ENCODE measurements at regions not wholly inside any gene's neighbourhood (a gene's known extent, or its start where the extent isn't known, plus 50 kb on each side); places are given as distances from the start of the nearest gene placed in this dataset.

- H3K4me3 ChIP-seq (ENCODE audit: insufficient read length, low read depth), result no peak overlapping the region
- no peak for DNase-seq (ENCODE audit: low read depth, low spot score)
- H3K4me1 ChIP-seq (ENCODE audit: insufficient read depth, insufficient read length), result no peaks in the 10 kb centered on the region
- TF ChIP-seq SUZ12 (IDR thresholded peaks at IDR 0.05; ENCODE audit: extremely low read depth, insufficient read depth, insufficient read length), result no peak
- no peak for TF ChIP-seq YY1 (IDR thresholded peaks at IDR 0.05; ENCODE audit: insufficient read depth, insufficient read length)
- no peak for TF ChIP-seq ZNF274 (IDR thresholded peaks at IDR 0.05; ENCODE audit: low read depth, low read length)
- H3K36me3 ChIP-seq (ENCODE audit: insufficient read depth, insufficient read length, low read length), result no peaks in the 10 kb centered on the region
- H3K9ac ChIP-seq (ENCODE audit: insufficient read length, low read depth), result no peak overlapping the region
- no peaks in the 10 kb centered on the region for H3K27me3 ChIP-seq (ENCODE audit: insufficient read depth, insufficient read length)
- no peaks in the 10 kb centered on the region for H3K9me3 ChIP-seq (ENCODE audit: insufficient read depth, low read length)
Observed at GRCh38 chr1:221919341-221919740, 177.5 kb upstream of the DUSP10 start.

- no peaks in the 10 kb centered on the region for H3K9me3 ChIP-seq (ENCODE audit: insufficient read depth, low read length)
- H3K27me3 ChIP-seq (ENCODE audit: insufficient read depth, insufficient read length), result no peaks in the 10 kb centered on the region
- no peak for DNase-seq (ENCODE audit: low read depth, low spot score)
- H3K4me3 ChIP-seq (ENCODE audit: insufficient read length, low read depth), result no peak overlapping the region
- H3K36me3 ChIP-seq (ENCODE audit: insufficient read depth, insufficient read length, low read length), result no peaks in the 10 kb centered on the region
- H3K4me1 ChIP-seq (ENCODE audit: insufficient read depth, insufficient read length), result no peaks in the 10 kb centered on the region
- H3K9ac ChIP-seq (ENCODE audit: insufficient read length, low read depth), result no peak overlapping the region
- TF ChIP-seq SUZ12 (IDR thresholded peaks at IDR 0.05; ENCODE audit: extremely low read depth, insufficient read depth, insufficient read length) (no peak), ZNF274 (IDR thresholded peaks at IDR 0.05; ENCODE audit: low read depth, low read length) (no peak), YY1 (IDR thresholded peaks at IDR 0.05; ENCODE audit: insufficient read depth, insufficient read length) (no peak)
Observed at GRCh38 chr1:221916176-221916575, 174.3 kb upstream of the DUSP10 start.

- H3K27me3 ChIP-seq (ENCODE audit: insufficient read depth, insufficient read length), result no peaks in the 10 kb centered on the region
- H3K4me1 ChIP-seq (ENCODE audit: insufficient read depth, insufficient read length), result no peaks in the 10 kb centered on the region
- H3K4me3 ChIP-seq (ENCODE audit: insufficient read length, low read depth), result no peak overlapping the region
- H3K9ac ChIP-seq (ENCODE audit: insufficient read length, low read depth), result no peak overlapping the region
- no peaks in the 10 kb centered on the region for H3K36me3 ChIP-seq (ENCODE audit: insufficient read depth, insufficient read length, low read length)
- TF ChIP-seq YY1 (IDR thresholded peaks at IDR 0.05; ENCODE audit: insufficient read depth, insufficient read length) (no peak), ZNF274 (IDR thresholded peaks at IDR 0.05; ENCODE audit: low read depth, low read length) (no peak), SUZ12 (IDR thresholded peaks at IDR 0.05; ENCODE audit: extremely low read depth, insufficient read depth, insufficient read length) (no peak)
- DNase-seq (ENCODE audit: low read depth, low spot score), result no peak
- H3K9me3 ChIP-seq (ENCODE audit: insufficient read depth, low read length), result no peaks in the 10 kb centered on the region
Observed at GRCh38 chr1:221915764-221916163, 173.9 kb upstream of the DUSP10 start.

GRCh38 chr1:221913351-221913892 lies 171.5 kb upstream of the DUSP10 start:
- Histone ChIP-seq H3K9me3 (ENCODE audit: insufficient read depth, low read length) (no peaks in the 10 kb centered on the region), H3K4me1 (ENCODE audit: insufficient read depth, insufficient read length) (no peaks in the 10 kb centered on the region), H3K27me3 (ENCODE audit: insufficient read depth, insufficient read length) (no peaks in the 10 kb centered on the region), H3K4me3 (ENCODE audit: insufficient read length, low read depth) (no peak overlapping the region), H3K36me3 (ENCODE audit: insufficient read depth, insufficient read length, low read length) (no peaks in the 10 kb centered on the region), H3K9ac (ENCODE audit: insufficient read length, low read depth) (no peak overlapping the region)
- no peak for TF ChIP-seq YY1 (IDR thresholded peaks at IDR 0.05; ENCODE audit: insufficient read depth, insufficient read length)
- TF ChIP-seq SUZ12 (IDR thresholded peaks at IDR 0.05; ENCODE audit: extremely low read depth, insufficient read depth, insufficient read length), result no peak
- no peak for TF ChIP-seq ZNF274 (IDR thresholded peaks at IDR 0.05; ENCODE audit: low read depth, low read length)
- no peak for DNase-seq (ENCODE audit: low read depth, low spot score)

GRCh38 chr1:221912230-221912629 lies 170.3 kb upstream of the DUSP10 start:
- H3K36me3 ChIP-seq (ENCODE audit: insufficient read depth, insufficient read length, low read length), result no peaks in the 10 kb centered on the region
- no peaks in the 10 kb centered on the region for H3K27me3 ChIP-seq (ENCODE audit: insufficient read depth, insufficient read length)
- no peak for DNase-seq (ENCODE audit: low read depth, low spot score)
- TF ChIP-seq ZNF274 (IDR thresholded peaks at IDR 0.05; ENCODE audit: low read depth, low read length) (no peak), YY1 (IDR thresholded peaks at IDR 0.05; ENCODE audit: insufficient read depth, insufficient read length) (no peak), SUZ12 (IDR thresholded peaks at IDR 0.05; ENCODE audit: extremely low read depth, insufficient read depth, insufficient read length) (no peak)
- no peaks in the 10 kb centered on the region for H3K4me1 ChIP-seq (ENCODE audit: insufficient read depth, insufficient read length)
- H3K9ac ChIP-seq (ENCODE audit: insufficient read length, low read depth), result no peak overlapping the region
- no peak overlapping the region for H3K4me3 ChIP-seq (ENCODE audit: insufficient read length, low read depth)
- no peaks in the 10 kb centered on the region for H3K9me3 ChIP-seq (ENCODE audit: insufficient read depth, low read length)

GRCh38 chr1:221911714-221912113 lies 169.8 kb upstream of the DUSP10 start:
- Histone ChIP-seq H3K27me3 (ENCODE audit: insufficient read depth, insufficient read length) (no peaks in the 10 kb centered on the region), H3K9ac (ENCODE audit: insufficient read length, low read depth) (no peak overlapping the region), H3K36me3 (ENCODE audit: insufficient read depth, insufficient read length, low read length) (no peaks in the 10 kb centered on the region), H3K4me3 (ENCODE audit: insufficient read length, low read depth) (no peak overlapping the region), H3K9me3 (ENCODE audit: insufficient read depth, low read length) (no peaks in the 10 kb centered on the region), H3K4me1 (ENCODE audit: insufficient read depth, insufficient read length) (no peaks in the 10 kb centered on the region)
- no peak for DNase-seq (ENCODE audit: low read depth, low spot score)
- no peak for TF ChIP-seq YY1 (IDR thresholded peaks at IDR 0.05; ENCODE audit: insufficient read depth, insufficient read length)
- no peak for TF ChIP-seq ZNF274 (IDR thresholded peaks at IDR 0.05; ENCODE audit: low read depth, low read length)
- no peak for TF ChIP-seq SUZ12 (IDR thresholded peaks at IDR 0.05; ENCODE audit: extremely low read depth, insufficient read depth, insufficient read length)

GRCh38 chr1:221910222-221910621 lies 168.3 kb upstream of the DUSP10 start:
- no peak for TF ChIP-seq YY1 (IDR thresholded peaks at IDR 0.05; ENCODE audit: insufficient read depth, insufficient read length)
- H3K9me3 ChIP-seq (ENCODE audit: insufficient read depth, low read length), result no peaks in the 10 kb centered on the region
- no peaks in the 10 kb centered on the region for H3K27me3 ChIP-seq (ENCODE audit: insufficient read depth, insufficient read length)
- no peak for DNase-seq (ENCODE audit: low read depth, low spot score)
- no peaks in the 10 kb centered on the region for H3K4me1 ChIP-seq (ENCODE audit: insufficient read depth, insufficient read length)
- no peak overlapping the region for H3K4me3 ChIP-seq (ENCODE audit: insufficient read length, low read depth)
- H3K36me3 ChIP-seq (ENCODE audit: insufficient read depth, insufficient read length, low read length), result no peaks in the 10 kb centered on the region
- H3K9ac ChIP-seq (ENCODE audit: insufficient read length, low read depth), result no peak overlapping the region

- no peaks in the 10 kb centered on the region for H3K4me1 ChIP-seq (ENCODE audit: insufficient read depth, insufficient read length)
- no peaks in the 10 kb centered on the region for H3K36me3 ChIP-seq (ENCODE audit: insufficient read depth, insufficient read length, low read length)
- DNase-seq (ENCODE audit: low read depth, low spot score), result no peak
- no peak overlapping the region for H3K9ac ChIP-seq (ENCODE audit: insufficient read length, low read depth)
- H3K4me3 ChIP-seq (ENCODE audit: insufficient read length, low read depth), result no peak overlapping the region
- no peaks in the 10 kb centered on the region for H3K27me3 ChIP-seq (ENCODE audit: insufficient read depth, insufficient read length)
- TF ChIP-seq SUZ12 (IDR thresholded peaks at IDR 0.05; ENCODE audit: extremely low read depth, insufficient read depth, insufficient read length) (no peak), ZNF274 (IDR thresholded peaks at IDR 0.05; ENCODE audit: low read depth, low read length) (no peak), YY1 (IDR thresholded peaks at IDR 0.05; ENCODE audit: insufficient read depth, insufficient read length) (no peak)
- no peaks in the 10 kb centered on the region for H3K9me3 ChIP-seq (ENCODE audit: insufficient read depth, low read length)
Observed at GRCh38 chr1:221908573-221908972, 166.7 kb upstream of the DUSP10 start.

Measured in NT2/D1 (cell line).